ENCODE measurements at regions not wholly inside any gene's neighbourhood (a gene's known extent, or its start where the extent isn't known, plus 50 kb on each side); places are given as distances from the start of the nearest gene placed in this dataset.

DNA sequence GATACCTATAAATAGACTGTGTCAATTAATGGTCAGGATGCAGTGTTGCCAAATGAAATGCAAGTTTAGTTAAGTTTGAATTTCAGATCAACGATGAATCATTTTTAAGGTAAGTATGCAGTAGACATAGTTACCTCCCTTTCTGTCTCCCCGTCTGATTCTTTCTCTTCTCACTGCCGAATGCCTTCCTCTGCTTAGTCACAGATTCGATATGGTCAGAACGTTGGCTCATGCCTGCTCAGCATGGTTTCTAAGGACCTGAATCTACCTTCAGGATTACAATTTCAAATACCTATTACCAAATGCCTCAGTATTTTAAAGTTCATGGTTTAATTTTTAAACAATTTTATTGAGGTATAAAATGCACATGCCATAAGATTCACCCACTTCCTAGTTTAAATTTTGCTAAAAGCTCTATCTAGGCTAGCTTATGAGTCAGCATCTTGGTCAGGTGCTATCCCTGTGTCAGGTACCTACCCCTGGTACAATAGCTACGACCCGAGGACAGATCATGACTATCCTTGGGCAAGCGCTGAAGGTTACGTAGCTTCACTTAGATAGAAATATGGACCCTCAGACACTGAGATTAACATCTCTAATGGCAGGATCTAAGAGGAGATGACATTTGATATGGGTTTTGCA, 78.2 kb upstream of the SPON1 start:
- Histone ChIP-seq H4K91ac (ENCODE audit: insufficient read length, low read depth, low read length) (no peak overlapping the region), H3K14ac (ENCODE audit: insufficient read depth, low read length) (no peak overlapping the region)
- TF ChIP-seq CTCF (conservative IDR thresholded peaks at IDR 0.05), result no peak

More for the DNA sequence above, 78.2 kb upstream of the SPON1 start:
- Histone ChIP-seq H3K27ac (ENCODE audit: insufficient read length, low read depth, low read length) (no peak overlapping the region), H2BK20ac (ENCODE audit: low read depth, low read length, poor library complexity, severe bottlenecking) (no peak overlapping the region), H3T11ph (ENCODE audit: low read length) (no peak overlapping the region), H4K8ac (replicated peaks; ENCODE audit: insufficient read length, low read depth, low read length) (no peak overlapping the region), H4K20me1 (ENCODE audit: control insufficient read depth, insufficient read depth, insufficient read length) (no peaks in the 10 kb centered on the region), H3K79me1 (ENCODE audit: insufficient read depth, low read depth, low read length, poor library complexity, severe bottlenecking) (no peaks in the 10 kb centered on the region), H2BK15ac (ENCODE audit: low read depth, low read length) (no peak overlapping the region), H2AFZ (ENCODE audit: low read length) (no peak overlapping the region), H2BK5ac (ENCODE audit: insufficient read length, low read length) (no peak overlapping the region), H3K56ac (ENCODE audit: insufficient read length, low read depth, low read length) (no peak overlapping the region), H3K23me2 (ENCODE audit: insufficient read length, low read depth, low read length, poor library complexity, severe bottlenecking) (no peaks in the 10 kb centered on the region), H2BK12ac (ENCODE audit: insufficient read length, low read depth, low read length) (no peak overlapping the region), H3K79me2 (ENCODE audit: insufficient read depth, low read length) (no peaks in the 10 kb centered on the region), H2AK5ac (ENCODE audit: insufficient read length, low read length) (no peak overlapping the region), H4K5ac (ENCODE audit: insufficient read length, low read depth, low read length) (no peak overlapping the region), H3K27me3 (ENCODE audit: insufficient read depth, low read length) (no peaks in the 10 kb centered on the region), H3K4me1 (ENCODE audit: insufficient read depth, low read length) (no peaks in the 10 kb centered on the region), H3K9me3 (ENCODE audit: control insufficient read depth, low read depth, low read length) (no peaks in the 10 kb centered on the region), H3K23ac (ENCODE audit: insufficient read length, low read depth, low read length) (no peak overlapping the region), H3K18ac (ENCODE audit: insufficient read length, low read depth, low read length) (no peak overlapping the region), H2BK120ac (ENCODE audit: low read depth, low read length, poor library complexity, severe bottlenecking) (no peak overlapping the region), H3K4ac (ENCODE audit: low read depth, low read length) (no peak overlapping the region), H3K4me2 (ENCODE audit: insufficient read depth, insufficient read length, low read length) (no peak overlapping the region), H3K9ac (ENCODE audit: extremely low read depth, insufficient read length, low read length) (no peak overlapping the region)
- WGBS (ENCODE audit: extremely low coverage, insufficient read length, low lambda C conversion rate), result no CpG with 5 or more reads among the region's 9 CpGs
- no peak for DNase-seq
- no peak overlapping the region for H3K27ac Mint-ChIP-seq
- H3K4me1 Mint-ChIP-seq, result peaks cover 3 to 6% of the 10 kb centered on the region in 2 experiments; a peak in 2 of 4 replicates
- no peak overlapping the region for H3K4me3 Mint-ChIP-seq
- H3K36me3 Mint-ChIP-seq (ENCODE audit: insufficient read depth in 1 of 3, low read depth in 3 of 3), result no peaks in the 10 kb centered on the region
- no peaks in the 10 kb centered on the region for H3K9me3 Mint-ChIP-seq
- no peaks in the 10 kb centered on the region; the same call in 1 of the 2 replicates for H3K27me3 Mint-ChIP-seq (ENCODE audit: low read depth)

Measured in H9 (cell line).